ENCODE measurements at regions not wholly inside any gene's neighbourhood (a gene's known extent, or its start where the extent isn't known, plus 50 kb on each side); places are given as distances from the start of the nearest gene placed in this dataset.

- TF ChIP-seq, protein P1, sequence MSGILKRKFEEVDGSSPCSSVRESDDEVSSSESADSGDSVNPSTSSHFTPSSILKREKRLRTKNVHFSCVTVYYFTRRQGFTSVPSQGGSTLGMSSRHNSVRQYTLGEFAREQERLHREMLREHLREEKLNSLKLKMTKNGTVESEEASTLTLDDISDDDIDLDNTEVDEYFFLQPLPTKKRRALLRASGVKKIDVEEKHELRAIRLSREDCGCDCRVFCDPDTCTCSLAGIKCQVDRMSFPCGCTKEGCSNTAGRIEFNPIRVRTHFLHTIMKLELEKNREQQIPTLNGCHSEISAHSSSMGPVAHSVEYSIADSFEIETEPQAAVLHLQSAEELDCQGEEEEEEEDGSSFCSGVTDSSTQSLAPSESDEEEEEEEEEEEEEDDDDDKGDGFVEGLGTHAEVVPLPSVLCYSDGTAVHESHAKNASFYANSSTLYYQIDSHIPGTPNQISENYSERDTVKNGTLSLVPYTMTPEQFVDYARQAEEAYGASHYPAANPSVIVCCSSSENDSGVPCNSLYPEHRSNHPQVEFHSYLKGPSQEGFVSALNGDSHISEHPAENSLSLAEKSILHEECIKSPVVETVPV (CRISPR knock-in tag; IDR thresholded peaks at IDR 0.05), result no peak
- TF ChIP-seq ZFP3 (CRISPR knock-in tag; IDR thresholded peaks at IDR 0.05), result no peak
Measured at GRCh38 chr13:67474115-67474514, 244.0 kb upstream of the PCDH9 start (continued).

DNA sequence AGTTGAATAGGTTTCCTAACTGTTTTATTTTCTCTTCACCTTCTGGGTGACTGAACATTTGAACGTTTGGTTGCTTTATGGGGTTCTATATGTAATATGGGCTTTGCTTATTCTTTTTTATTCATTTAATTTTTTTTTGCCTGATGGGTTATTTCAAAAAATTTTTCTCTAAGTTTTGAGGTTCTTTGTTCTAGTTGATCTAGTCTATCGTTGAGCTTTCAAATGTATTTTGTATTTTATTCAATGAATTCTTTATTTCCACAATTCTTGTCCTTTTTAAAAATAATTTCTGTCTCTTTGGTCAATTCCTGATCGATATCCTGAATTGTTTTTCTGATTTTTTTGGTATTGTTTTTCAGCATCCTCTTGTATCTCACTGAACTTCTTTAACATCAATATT, 239.5 kb upstream of the PCDH9 start:
- no peak for ATAC-seq
- TF ChIP-seq ISL1 (CRISPR knock-in tag; IDR thresholded peaks at IDR 0.05) (no peak), TCF4 (CRISPR knock-in tag; IDR thresholded peaks at IDR 0.05; ENCODE audit: borderline replicate concordance) (no peak)

GRCh38 chr13:67466569-67466968, 236.4 kb upstream of the PCDH9 start:
- TF ChIP-seq ARNTL (CRISPR knock-in tag; IDR thresholded peaks at IDR 0.05; ENCODE audit: borderline replicate concordance, low read depth) (no peak), ZC3H10 (CRISPR knock-in tag; IDR thresholded peaks at IDR 0.05) (no peak), ZNF8 (CRISPR knock-in tag; IDR thresholded peaks at IDR 0.05) (no peak), ZNF70 (CRISPR knock-in tag; IDR thresholded peaks at IDR 0.05) (no peak), RARB (CRISPR knock-in tag; IDR thresholded peaks at IDR 0.05) (no peak), SNAI2 (CRISPR knock-in tag; IDR thresholded peaks at IDR 0.05) (no peak), OSR1 (CRISPR knock-in tag; IDR thresholded peaks at IDR 0.05) (no peak), GLIS3 (CRISPR knock-in tag; IDR thresholded peaks at IDR 0.05) (no peak), ZNF565 (CRISPR knock-in tag; conservative IDR thresholded peaks at IDR 0.05; ENCODE audit: low read depth) (no peak), ESRRG (CRISPR knock-in tag; IDR thresholded peaks at IDR 0.05) (no peak), TCF4 (CRISPR knock-in tag; IDR thresholded peaks at IDR 0.05; ENCODE audit: borderline replicate concordance) (no peak), ZFP3 (CRISPR knock-in tag; IDR thresholded peaks at IDR 0.05) (no peak), POU6F1 (CRISPR knock-in tag; IDR thresholded peaks at IDR 0.05; ENCODE audit: borderline replicate concordance, low read depth) (no peak), BACH2 (CRISPR knock-in tag; IDR thresholded peaks at IDR 0.05; ENCODE audit: borderline replicate concordance) (no peak), TOX (CRISPR knock-in tag; IDR thresholded peaks at IDR 0.05; ENCODE audit: borderline replicate concordance) (no peak), PATZ1 (CRISPR knock-in tag; IDR thresholded peaks at IDR 0.05; ENCODE audit: borderline replicate concordance) (no peak), CSDC2 (CRISPR knock-in tag; IDR thresholded peaks at IDR 0.05) (no peak), ZFP30 (CRISPR knock-in tag; IDR thresholded peaks at IDR 0.05) (no peak)
- TF ChIP-seq, protein P2, sequence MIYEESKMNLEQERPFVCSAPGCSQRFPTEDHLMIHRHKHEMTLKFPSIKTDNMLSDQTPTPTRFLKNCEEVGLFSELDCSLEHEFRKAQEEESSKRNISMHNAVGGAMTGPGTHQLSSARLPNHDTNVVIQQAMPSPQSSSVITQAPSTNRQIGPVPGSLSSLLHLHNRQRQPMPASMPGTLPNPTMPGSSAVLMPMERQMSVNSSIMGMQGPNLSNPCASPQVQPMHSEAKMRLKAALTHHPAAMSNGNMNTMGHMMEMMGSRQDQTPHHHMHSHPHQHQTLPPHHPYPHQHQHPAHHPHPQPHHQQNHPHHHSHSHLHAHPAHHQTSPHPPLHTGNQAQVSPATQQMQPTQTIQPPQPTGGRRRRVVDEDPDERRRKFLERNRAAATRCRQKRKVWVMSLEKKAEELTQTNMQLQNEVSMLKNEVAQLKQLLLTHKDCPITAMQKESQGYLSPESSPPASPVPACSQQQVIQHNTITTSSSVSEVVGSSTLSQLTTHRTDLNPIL (CRISPR knock-in tag; IDR thresholded peaks at IDR 0.05; ENCODE audit: low read depth), result no peak
- TF ChIP-seq, protein P1 (CRISPR knock-in tag; IDR thresholded peaks at IDR 0.05), result no peak
- ATAC-seq, result no peak

GRCh38 chr13:67464154-67464553, 234.0 kb upstream of the PCDH9 start:
- no peak for ATAC-seq
- TF ChIP-seq ARNTL (CRISPR knock-in tag; IDR thresholded peaks at IDR 0.05; ENCODE audit: borderline replicate concordance, low read depth), result no peak
- TF ChIP-seq PATZ1 (CRISPR knock-in tag; IDR thresholded peaks at IDR 0.05; ENCODE audit: borderline replicate concordance), result no peak
- no peak for TF ChIP-seq ISL1 (CRISPR knock-in tag; IDR thresholded peaks at IDR 0.05)
- TF ChIP-seq ZNF70 (CRISPR knock-in tag; IDR thresholded peaks at IDR 0.05), result no peak
